Amygdala (tissue), 56 donors: ENCODE measurements at regions not wholly inside any gene's neighbourhood (a gene's known extent, or its start where the extent isn't known, plus 50 kb on each side); places are given as distances from the start of the nearest gene placed in this dataset.
"Not testable (repeated sequence)": the region's sequence is repeated elsewhere in the genome, so short reads cannot be mapped to it uniquely, and the experiment has no call there.

ENCODE experiments used
- DNase-seq, 56 donors: peaks; one replicate each; lab custom pipeline; 2025; lab: John Stamatoyannopoulos, UW

GRCh38 chr5:104650313-104651055, 1087.9 kb upstream of the NUDT12 start:
- no peak for DNase-seq

GRCh38 chr5:104646416-104646815, 1083.8 kb upstream of the NUDT12 start:
- no peak for DNase-seq

- no peak for DNase-seq
Measured at GRCh38 chr5:104643320-104643719, 1080.7 kb upstream of the NUDT12 start.

DNA sequence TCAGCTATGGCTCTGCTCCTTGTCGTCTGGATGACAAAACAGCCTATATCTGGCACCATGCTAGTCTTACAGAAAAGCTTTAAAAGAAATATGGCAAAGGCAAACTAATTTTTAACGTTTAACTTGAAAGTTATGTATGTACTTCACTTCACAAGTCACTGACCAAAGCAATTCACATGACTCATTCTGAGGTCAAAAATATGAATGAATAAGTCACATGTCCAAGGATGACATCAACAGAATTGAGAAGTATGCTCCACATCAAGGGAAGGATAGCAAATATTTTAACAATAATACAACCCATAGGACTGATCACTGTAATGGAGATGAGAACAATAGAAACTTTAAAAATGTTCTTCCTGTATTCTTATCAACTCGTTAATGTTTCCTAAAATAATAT, 1072.6 kb upstream of the NUDT12 start:
- DNase-seq = no peak

- DNase-seq = no peak
Measured at GRCh38 chr5:104628911-104629310, 1066.3 kb upstream of the NUDT12 start.

DNA sequence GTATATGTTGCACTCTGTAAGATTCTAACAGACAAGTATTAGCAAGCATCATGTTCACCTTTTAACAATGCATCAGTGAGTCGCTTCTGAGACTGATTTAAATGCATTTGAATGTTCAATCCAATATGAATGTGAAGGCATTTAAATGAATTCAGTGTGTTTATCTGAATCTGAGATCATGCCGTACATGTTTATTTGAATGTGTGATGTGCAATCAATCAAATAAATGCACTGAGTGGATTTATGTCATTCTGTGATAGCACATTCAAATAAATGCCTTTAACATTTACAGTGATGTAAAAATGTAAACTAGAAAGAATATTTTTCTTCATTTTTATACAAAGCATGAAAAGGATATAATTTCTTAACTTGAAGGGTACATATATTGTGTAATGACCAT, 1063.5 kb upstream of the NUDT12 start:
- no peak for DNase-seq

DNA sequence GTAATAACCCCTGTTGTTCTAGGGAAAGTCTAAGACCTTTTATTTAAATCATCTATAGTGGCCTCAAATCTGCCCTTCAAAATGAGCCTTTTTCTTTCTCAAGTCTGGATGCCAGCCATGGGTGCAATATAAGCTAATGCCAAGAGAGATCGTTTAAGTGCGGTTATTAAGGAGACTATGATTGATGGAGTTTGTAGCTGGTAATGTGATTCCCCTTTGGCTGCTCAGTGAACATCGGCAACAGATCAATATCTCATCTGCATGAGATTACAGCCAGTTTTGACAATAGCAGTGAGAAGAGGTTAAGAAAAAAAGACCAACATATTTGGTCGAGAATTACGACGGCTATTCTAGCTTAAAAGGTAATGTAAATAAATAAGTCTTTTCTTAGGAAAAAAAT, 1049.4 kb upstream of the NUDT12 start:
- DNase-seq = no peak

DNA sequence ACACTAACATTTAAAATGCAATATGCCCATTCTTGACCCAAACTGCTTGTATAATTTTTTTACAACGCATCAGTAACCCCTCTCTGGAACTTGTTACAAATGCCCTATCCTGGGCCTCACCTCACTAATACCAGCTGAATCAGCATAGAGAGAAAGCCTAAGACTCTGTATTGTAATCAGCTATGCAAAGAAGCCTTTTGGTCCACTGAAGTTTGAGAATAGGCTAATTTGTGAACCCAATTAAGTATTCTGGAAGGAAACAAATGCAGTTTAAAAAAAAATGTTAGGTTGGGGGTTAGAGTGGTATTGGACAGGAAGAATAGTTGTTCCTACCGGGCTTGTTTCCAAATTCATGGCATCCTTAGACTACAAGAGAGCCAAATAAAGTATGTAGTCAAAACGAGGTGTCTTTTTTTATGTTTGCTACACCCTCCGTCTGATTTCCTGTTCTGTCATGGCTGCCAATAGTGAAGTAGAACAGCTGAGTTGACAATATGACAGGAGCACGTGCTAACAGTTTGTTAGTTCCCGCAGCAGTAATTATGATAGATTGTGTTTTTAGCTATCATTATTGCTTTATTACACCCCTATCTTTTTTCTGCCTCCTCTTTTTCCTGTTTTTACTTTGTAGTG, 1048.7 kb upstream of the NUDT12 start:
- DNase-seq = no peak

DNA sequence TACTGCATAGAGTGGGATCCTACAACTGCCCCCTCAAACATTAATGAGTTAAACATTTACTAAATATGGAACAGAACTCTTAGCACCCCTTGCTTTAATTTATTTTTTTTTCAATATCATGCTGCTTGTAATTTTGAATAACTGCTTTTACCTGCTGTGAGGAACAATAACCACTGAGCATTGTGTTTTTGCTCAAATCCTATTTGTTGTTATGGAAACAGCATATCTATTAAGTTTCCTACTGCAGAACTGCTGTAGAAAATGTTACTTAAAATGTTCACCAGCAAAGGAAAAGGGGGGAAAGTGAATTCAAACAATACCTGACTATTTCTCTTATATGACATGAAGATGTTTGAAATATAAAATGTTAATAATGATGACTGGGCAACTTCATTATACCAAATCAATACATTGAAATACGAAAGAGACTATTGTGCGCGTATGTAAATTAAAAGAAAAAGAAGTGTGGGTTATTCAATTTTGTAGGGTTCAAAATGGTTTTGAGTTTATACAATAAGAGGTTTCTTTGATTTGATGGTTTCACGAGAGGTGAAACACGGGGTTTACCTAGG, 1043.8 kb upstream of the NUDT12 start:
- no peak for DNase-seq

DNA sequence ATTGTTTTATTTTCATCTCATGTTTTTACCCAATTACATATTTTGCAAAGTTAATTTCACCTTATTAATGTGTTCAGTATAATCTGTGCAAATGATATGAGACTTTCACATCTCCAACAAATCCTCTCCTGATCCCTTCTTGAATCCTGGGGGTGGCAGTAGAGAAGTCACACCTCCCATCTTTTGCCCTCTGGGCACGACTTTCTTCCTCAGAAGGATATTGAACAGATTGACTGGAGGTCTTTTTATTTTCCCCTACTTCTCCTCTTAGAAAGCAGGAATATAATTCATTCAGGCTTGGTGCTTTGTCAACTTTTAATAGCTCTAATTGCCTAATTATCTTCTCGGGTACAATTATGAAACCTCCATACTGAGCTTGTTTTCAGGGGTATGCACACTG, 1037.1 kb upstream of the NUDT12 start:
- no peak for DNase-seq

GRCh38 chr5:104598285-104598684, 1035.7 kb upstream of the NUDT12 start:
- no peak for DNase-seq

DNA sequence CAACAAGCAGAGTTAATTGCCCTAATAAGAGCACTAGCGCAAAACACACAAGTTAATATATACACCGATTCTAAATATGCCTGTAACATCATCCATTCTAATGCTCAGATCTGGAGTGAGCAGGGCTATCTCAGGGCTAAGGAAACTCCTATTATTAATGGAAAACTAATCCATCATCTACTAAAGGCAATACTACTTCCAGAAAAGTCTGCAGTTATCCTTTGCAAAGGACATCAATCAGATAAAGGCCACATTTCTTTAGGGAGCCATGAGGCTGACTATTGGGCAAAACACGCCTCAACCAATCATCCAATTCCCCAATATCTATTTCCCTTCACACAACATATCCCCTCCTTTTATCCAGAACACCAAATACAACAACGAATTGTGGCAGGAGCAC, 1032.3 kb upstream of the NUDT12 start:
- DNase-seq = no peak

DNA sequence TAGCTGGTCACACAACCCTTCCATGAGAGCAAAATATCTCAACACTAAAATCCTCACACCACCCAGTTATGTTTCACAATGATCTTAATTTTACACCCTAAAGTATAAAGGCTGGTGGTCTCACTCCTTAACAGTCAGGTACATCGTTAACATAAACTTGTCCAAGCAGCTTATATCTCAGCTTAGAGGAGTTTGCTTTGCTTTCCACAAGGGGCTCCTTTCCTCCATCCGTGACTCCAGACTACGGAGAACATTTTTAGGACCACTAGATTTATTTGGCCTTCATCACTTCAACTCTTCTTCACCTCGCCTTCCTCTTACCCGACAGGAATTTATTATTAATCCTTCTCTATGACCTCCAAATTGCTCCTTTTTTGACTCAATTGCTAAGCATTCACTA, 1014.1 kb upstream of the NUDT12 start:
- DNase-seq = no peak

- DNase-seq = peak in 5 of 56 donors; percentile 5 to 23 (median 17)
Measured at GRCh38 chr5:104573949-104574709, 1011.5 kb upstream of the NUDT12 start.

DNA sequence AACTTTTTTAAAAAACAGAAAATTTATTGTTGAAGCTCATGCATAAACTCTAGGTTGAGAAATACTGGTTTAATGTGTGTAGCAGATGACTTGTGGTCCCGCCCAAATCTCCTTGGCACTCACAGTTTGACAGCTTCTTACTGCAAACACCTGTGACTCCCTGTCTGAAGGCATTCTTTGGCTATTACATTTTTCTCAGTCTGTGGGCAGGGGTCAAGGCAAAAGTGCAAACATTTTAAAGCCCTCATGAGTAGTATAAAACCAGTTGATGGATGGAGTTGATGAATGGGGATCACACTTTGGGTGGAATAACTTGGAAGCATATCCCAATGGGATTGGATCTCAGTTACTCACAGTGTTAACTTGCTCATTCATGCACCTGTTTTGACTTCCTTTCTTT, 1007.0 kb upstream of the NUDT12 start:
- DNase-seq = no peak

DNA sequence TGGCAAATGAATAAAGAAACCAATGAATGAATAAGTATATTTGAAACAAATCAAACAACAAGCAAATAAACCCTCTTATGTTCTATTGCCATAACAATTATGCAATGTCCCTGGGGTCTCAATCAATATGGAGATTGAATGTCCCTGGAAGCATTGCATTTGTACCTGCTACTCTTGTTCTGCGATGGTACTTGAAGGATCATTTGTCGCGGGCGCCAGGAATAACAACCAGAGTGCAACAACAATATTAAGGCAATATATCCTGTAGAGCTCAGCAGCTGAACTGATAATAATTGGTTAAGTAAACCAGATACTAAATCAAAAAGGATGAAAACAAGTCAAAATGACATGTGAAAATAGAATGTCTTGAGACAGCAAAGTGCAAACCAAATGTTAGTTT, 1001.9 kb upstream of the NUDT12 start:
- no peak for DNase-seq

GRCh38 chr5:104556957-104557356, 994.4 kb upstream of the NUDT12 start:
- DNase-seq = no peak

- no peak for DNase-seq
Measured at GRCh38 chr5:104551628-104552027, 989.0 kb upstream of the NUDT12 start.

DNA sequence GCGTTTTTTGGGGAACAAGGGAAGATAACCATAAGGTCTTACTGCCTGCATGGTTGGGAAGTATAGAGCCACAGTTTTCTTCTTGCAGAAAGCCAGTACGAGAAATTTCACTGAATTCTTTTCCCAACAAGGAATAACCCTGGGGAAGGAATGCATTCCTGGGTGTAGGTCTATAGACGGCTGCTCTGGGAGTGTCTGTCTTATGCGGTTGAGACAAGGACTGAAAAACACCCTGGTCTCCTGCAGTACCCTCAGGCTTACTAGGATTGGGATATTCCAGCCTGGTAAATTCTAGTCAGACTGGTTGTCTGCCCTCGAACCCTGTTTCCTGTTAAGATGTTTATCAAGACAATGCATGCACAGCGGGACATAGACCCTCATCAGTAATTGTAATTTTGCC, 984.3 kb upstream of the NUDT12 start:
- not testable (repeated sequence) for DNase-seq

GRCh38 chr5:104541141-104541785, 978.7 kb upstream of the NUDT12 start:
- no peak for DNase-seq

DNA sequence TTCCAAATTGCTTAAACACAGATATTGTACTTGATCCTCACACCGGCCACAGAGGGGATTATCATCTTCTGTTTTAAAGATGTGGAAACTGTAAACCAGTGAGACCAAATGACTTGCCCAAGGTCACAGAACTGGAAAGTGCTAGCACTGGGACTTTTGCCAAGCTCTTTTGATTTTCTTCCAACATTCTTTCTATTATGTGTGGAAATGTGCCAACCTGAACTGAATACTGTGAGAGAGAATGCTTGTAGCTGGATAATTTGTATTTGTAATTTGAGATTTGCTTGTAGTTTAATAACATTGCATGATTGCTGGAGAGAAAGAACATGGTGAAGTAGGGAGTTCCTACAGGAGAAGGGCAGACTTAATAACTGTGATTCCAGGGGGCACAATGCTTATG, 977.9 kb upstream of the NUDT12 start:
- DNase-seq = no peak
